GM21528 (cell line): ENCODE measurements at regions not wholly inside any gene's neighbourhood (a gene's known extent, or its start where the extent isn't known, plus 50 kb on each side); places are given as distances from the start of the nearest gene placed in this dataset.

Experiments
- ATAC-seq: cut with Tn5 transposase; IDR thresholded peaks from one replicate; pipeline ENCODE4 v1.9.1; 2021; ENCODE audit warnings: mild to moderate bottlenecking, moderate library complexity; ENCODE audit not compliant: unreplicated experiment, low FRiP score

DNA sequence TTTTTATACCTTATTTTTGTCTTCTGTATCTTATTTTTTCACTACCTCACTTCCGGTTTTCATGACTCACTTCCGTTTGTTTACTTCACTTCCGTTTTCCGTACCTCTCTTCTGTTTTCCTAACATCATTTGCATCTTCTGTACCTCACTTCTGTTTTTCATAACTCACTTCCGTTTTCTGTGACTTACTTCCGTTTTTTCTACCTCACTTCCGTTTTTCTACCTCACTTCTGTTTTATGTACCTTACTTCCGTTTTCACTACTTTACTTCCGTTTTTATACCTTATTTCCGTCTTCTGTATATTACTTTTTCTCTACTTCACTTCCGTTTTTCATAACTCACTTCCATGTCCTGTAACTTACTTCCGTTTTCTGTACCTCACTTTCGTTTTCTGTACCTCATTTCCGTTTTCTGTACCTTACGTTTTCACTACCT, 492.5 kb upstream of the AKR1E2 start:
- ATAC-seq = no peak

DNA sequence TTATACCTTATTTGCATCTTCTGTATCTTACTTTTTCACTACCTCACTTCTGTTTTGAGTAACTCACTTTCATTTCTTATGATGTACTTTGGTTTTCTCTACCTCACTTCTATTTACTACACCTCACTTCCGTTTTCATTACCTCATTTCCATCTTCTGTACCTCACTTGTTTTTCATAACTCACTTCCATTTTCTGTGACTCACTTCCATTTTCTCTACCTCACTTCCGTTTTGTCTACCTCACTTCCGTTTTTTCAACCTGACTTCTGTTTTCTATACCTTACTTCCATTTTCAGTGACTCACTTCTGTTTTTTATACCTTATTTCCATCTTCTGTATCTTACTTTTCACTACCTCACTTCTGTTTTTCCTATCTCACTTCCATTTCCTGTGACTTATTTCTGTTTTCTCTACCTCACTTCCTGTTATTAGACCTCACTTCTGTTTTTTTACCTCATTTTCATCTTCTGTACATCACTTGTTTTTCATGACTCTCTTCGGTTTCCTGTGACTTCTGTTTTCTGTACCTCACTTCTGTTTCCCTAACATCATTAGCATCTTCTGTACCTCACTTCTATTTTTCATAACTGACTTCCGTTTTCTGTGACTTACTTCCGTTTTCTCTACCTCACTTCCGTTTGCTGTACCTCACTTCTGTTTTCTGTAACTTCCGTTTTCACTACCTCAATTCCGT, 493.1 kb upstream of the AKR1E2 start:
- ATAC-seq = no peak

- ATAC-seq = no peak
Measured at GRCh38 chr10:4331150-4331549, 494.9 kb upstream of the AKR1E2 start.

DNA sequence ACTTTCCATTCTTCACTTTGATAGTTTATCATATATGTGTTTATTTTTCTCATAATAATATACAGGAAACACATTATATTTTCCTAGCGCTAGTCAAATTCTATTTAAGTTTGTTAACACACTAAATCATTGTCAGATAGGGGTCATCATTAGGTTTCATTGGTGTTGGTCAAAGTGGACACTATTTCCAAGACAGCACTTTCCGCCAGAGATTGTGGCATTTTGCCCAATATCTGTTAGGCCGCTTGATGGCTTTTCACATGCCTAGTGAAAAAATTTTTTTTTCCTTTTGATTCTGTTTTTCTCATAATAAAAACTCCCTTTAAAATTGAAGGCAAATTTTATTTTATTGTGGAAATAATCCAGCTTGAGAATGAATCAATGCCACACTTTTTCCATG, 495.4 kb upstream of the AKR1E2 start:
- no peak for ATAC-seq

DNA sequence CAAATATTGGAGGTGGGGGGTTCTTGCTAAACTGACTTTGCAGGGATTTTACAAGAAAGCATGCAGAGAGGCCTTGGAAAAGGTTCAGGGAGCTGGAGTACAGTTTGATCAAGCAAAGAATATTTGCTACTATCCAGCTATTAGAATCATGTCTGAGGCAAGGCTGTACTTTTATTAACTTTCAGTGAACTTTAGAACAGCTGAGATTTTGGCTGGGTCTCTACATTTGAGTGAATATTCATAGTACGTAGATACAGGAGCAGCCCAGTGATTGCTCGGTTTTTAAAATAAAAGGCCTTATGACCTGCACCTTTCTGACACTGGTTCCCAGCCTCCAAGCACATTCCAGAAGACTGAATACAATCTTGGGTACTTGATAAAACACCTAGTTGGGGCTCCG, 496.8 kb upstream of the AKR1E2 start:
- no peak for ATAC-seq

DNA sequence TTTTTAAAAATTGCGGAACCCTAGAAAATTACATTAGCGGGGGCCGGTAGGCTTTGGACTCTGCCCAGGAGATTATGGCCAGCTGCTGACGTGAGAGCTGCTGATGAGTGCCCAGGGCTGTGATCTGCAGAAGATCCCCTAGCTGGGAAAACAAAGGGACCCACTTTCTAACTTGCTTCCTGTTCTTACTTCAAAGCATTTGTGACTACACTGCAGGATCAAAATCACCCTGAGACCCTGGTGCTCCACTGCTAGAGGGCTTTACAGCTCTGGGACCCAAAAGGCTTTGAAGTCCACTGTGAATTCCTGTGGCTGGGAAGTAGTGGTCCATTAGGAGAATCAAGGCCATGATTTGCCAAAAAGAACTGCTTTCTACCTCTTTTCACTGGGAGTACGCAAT, 499.4 kb upstream of the AKR1E2 start:
- ATAC-seq = no peak

GRCh38 chr10:4319870-4320367, 506.1 kb upstream of the AKR1E2 start:
- no peak for ATAC-seq

- ATAC-seq = no peak
Measured at GRCh38 chr10:4316161-4316810, 509.7 kb upstream of the AKR1E2 start.

DNA sequence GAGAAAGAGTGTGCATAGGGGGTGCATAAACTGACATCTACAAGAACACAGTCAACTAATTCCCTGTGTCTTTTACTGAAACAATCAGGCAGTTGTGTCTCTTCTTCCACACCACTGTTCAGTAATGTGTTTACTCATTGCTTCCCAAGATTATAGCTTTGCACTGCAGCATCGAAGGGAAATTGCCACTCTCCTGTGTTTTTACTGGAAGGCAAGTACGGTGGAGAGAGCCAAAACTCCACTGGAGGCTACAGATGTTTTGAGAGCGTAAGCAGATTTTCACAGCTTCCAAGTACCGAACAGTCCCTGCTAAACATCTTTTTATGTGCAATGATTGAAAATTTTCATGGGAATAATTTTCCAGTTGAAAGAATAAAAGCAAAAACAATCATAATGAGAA, 510.5 kb upstream of the AKR1E2 start:
- no peak for ATAC-seq

- ATAC-seq = no peak
Measured at GRCh38 chr10:4313051-4313450, 513.0 kb upstream of the AKR1E2 start.

- no peak for ATAC-seq
Measured at GRCh38 chr10:4312051-4312835, 513.8 kb upstream of the AKR1E2 start.

DNA sequence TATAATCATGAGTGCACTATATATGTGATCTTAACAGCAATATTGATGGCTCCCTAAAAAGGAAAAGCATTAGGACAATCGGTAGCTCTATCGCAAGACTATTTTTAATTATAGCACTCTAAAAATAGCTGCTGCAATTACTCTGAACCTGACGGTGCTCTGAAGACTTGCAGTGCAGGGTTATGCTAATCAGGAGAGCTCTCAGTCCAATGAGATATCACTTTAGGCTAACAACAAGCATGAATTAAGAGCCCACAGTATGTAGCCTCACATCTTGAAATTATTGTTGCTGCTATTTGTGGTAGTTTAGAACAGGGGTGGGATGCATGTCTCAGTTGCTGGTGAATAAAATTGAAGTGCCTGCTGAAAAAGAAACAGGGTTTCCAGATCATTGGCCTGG, 515.8 kb upstream of the AKR1E2 start:
- ATAC-seq = no peak

GRCh38 chr10:4307910-4308309, 518.1 kb upstream of the AKR1E2 start:
- no peak for ATAC-seq

GRCh38 chr10:4306871-4307270, 519.1 kb upstream of the AKR1E2 start:
- ATAC-seq = no peak

DNA sequence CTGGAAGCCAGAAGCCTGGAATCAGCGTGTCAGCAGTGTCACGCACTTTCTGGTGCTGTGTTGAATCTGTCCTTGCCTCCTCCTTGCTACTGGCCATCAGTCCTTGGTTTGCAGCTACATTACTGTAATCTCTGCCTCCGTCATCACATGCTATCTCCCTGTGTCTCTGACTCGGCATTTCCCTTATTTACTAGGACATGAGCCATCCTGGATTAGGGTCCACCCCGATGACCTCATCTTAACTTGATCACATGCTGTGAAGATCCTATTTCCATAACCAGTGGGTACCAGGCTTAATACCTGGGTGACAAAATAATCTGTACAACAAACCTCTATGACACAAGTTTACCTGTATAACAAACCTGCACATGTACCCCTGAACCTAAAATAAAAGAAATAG, 518.0 kb upstream of the KLF6 start:
- no peak for ATAC-seq

DNA sequence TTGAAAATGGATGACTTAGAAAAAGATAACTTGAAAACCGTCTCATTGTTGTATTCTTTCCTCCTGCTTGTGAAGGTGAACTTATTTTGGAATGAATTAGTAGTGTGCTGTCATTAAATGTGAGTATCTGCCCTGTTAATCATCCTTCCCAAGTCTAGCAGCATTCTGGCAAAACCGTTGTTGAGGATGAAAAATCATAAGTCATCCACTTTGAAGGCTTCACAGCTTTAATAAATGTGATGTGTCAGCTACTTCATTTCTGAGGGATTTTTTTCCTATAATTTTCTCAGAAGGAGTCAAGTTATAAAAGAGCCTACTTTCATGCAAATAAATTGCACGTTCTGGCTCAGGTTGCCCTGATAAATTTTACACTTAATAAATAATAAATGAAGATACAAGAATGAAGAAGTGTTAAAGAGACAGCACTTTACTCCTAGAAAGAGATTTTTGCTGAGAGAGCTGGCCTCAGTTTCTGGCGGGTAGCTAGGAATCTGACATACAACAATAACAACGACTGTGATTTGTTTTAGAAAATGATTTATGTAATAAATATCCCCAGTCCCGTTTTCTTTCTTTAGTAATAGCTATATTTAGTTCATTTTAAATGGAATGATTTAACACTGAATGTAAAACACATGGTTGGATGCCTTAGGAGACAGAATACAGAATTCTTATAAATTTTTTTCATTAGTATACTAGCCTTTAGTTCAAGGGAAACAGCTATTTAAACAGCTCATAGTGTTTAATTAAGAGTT, 516.5 kb upstream of the KLF6 start:
- no peak for ATAC-seq

GRCh38 chr10:4296161-4296560, 511.2 kb upstream of the KLF6 start:
- ATAC-seq = no peak

DNA sequence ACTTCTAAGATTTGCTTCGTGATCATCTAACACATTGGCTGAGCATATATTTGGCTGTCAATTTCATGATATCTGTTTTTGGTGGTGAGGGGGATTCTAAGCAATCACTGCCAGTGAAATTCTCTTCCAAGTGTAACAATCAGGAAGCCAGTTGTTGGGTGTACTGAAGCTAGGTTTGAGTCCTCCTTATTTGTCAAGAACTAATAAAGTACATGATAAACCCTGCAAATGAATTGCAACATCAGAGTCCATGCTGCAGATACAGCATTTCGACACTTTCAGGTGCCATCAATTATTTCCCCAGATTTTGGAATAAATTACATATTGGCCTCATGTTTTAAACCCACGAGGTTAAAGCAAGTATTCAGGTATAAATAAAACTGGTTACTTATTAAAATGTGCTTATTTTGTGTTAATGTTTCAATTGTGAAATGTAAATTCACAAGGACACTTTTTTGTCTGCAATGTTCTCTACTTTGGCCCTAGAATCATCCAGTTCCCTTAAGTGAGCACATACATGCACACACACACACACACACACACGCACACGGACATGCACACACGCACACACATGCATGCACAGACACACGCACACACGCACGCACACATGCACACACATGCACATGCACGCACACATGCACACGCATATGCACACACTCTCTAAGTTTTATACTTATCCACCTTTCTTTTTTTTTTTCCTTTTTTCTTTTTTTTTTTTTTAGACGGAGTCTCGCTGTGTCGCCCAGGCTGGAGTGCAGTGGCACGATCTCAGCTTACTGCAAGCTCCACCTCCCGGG, 510.2 kb upstream of the KLF6 start:
- ATAC-seq = no peak

GRCh38 chr10:4294271-4294670, 509.3 kb upstream of the KLF6 start:
- no peak for ATAC-seq

DNA sequence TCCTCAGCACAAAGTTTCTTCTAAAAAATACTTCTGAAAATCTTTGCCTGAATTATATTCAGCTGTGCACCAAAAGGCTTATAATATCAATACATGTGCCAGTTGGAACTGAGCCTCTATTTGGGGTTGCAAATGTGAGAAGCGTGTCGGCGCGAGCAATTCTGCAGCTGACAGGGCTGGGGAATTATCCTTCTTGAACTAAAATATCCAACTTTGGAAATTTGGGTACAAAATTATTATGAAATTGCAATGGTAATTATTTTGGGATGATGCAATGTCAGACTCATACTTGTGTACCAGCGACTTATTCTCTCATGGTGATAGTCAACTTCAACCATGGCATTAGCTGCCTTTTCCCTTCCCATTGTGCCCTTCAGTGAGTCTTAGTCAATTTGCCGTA, 507.0 kb upstream of the KLF6 start:
- ATAC-seq = no peak
